ENCODE measurements at regions not wholly inside any gene's neighbourhood (a gene's known extent, or its start where the extent isn't known, plus 50 kb on each side); places are given as distances from the start of the nearest gene placed in this dataset.

DNA sequence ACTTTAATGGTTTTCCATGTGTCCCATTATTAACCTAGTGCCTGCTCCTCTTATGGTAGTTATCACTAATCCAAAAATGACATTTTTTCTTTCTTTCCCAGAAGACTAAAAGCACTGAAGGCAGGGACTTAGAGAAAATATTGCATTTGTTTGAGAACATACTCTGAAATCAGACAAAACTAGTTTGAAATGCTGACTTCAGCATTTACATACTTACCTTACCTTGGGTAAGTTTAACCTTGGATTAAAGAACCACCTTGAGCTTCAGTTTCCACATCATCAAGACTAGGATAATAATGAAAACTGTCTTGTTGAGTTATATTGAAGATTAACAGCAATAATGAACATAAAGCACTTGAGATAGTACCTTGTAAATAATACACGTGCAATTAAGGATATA is 413.0 kb downstream of the SOX2 start:
- no peak overlapping the region for H3K4me3 ChIP-seq
- intact Hi-C loops (cut with DNase I; ENCODE audit: low total_unique reads): no loop called here
- H3K36me3 ChIP-seq: no peaks in the 10 kb centered on the region
- no peaks in the 10 kb centered on the region for H3K27me3 ChIP-seq
- no peaks in the 10 kb centered on the region for H3K4me1 ChIP-seq
- TF ChIP-seq, protein P1, sequence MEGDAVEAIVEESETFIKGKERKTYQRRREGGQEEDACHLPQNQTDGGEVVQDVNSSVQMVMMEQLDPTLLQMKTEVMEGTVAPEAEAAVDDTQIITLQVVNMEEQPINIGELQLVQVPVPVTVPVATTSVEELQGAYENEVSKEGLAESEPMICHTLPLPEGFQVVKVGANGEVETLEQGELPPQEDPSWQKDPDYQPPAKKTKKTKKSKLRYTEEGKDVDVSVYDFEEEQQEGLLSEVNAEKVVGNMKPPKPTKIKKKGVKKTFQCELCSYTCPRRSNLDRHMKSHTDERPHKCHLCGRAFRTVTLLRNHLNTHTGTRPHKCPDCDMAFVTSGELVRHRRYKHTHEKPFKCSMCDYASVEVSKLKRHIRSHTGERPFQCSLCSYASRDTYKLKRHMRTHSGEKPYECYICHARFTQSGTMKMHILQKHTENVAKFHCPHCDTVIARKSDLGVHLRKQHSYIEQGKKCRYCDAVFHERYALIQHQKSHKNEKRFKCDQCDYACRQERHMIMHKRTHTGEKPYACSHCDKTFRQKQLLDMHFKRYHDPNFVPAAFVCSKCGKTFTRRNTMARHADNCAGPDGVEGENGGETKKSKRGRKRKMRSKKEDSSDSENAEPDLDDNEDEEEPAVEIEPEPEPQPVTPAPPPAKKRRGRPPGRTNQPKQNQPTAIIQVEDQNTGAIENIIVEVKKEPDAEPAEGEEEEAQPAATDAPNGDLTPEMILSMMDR (IDR thresholded peaks at IDR 0.05): no peak
- TF ChIP-seq POLR2A (IDR thresholded peaks at IDR 0.05): no peak
- DNase-seq: no peak
- H3K9me3 ChIP-seq: no peaks in the 10 kb centered on the region
- H3K27ac ChIP-seq: no peak overlapping the region

DNA sequence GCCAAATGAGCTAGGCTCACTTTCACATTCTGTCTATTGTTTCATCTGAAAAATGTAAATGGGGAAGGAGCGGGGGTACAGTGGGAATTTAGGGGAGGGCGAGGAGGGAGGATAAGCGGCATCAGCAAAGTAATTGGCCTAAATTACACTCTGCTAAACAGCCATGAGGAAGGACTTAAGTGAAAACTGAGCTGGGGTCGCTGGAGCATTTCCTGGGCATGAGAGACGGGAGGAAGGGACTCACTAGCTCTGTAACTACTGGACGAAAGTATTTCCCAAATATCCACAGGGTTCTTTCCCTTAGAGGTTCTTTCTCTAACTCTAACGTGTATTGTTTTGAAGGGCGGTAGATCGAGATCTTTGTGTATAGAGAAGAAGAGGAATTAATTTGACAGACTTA is 418.0 kb downstream of the SOX2 start:
- Histone ChIP-seq H3K27ac (no peak overlapping the region), H3K4me1 (no peaks in the 10 kb centered on the region), H3K4me3 (no peak overlapping the region), H3K9me3 (no peaks in the 10 kb centered on the region), H3K36me3 (no peaks in the 10 kb centered on the region), H3K27me3 (no peaks in the 10 kb centered on the region)
- TF ChIP-seq, protein P1 (IDR thresholded peaks at IDR 0.05): no peak
- TF ChIP-seq POLR2A (IDR thresholded peaks at IDR 0.05): no peak
- intact Hi-C loops (cut with DNase I; ENCODE audit: low total_unique reads): no loop called here
- DNase-seq: no peak

DNA sequence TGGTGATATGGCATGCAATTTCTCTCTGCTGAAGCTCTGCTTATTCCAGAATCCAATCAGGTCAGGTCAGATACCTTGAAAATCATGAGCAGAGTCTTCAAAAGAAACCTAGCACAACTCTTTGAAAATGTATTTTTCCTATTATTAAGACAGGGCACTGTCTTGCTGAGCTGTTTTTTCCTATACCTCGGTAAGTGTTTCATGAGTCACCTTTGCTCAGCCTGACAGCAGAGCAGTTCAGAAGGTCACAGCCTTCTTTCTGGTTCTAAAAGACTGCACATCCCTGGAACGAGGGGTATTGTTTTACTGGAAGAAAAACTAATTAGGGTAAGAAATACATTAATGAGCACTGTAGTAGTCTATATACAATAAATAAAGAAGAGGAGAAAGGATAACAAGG is 422.0 kb downstream of the SOX2 start:
- no peak overlapping the region for H3K27ac ChIP-seq
- no peaks in the 10 kb centered on the region for H3K4me1 ChIP-seq
- H3K36me3 ChIP-seq: no peaks in the 10 kb centered on the region
- TF ChIP-seq, protein P1 (IDR thresholded peaks at IDR 0.05): no peak
- TF ChIP-seq POLR2A (IDR thresholded peaks at IDR 0.05): no peak
- no peak overlapping the region for H3K4me3 ChIP-seq
- H3K9me3 ChIP-seq: no peaks in the 10 kb centered on the region
- intact Hi-C loops (cut with DNase I; ENCODE audit: low total_unique reads): no loop called here
- no peaks in the 10 kb centered on the region for H3K27me3 ChIP-seq
- no peak for DNase-seq

DNA sequence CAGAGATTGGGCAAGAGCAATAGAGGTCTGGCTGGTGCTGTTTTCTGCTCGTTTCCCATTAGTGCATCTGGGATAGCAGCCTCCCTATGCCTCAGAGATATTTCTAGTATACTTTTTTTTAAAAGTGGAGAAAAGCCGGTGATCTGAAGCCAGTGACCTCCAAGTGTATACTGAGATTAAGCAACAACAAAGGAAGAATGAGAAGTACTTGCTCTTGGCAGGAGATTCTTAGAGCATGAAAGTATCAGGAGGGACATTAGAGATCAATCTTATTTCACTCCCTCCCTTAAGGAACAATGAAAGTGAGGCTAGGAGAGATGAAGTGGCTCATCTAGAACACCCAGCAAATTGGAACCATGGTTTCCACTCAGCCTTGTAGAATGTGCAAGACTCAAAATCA is 423.3 kb downstream of the SOX2 start:
- Histone ChIP-seq H3K27ac (no peak overlapping the region), H3K9me3 (no peaks in the 10 kb centered on the region), H3K4me3 (no peak overlapping the region), H3K36me3 (no peaks in the 10 kb centered on the region), H3K27me3 (no peaks in the 10 kb centered on the region), H3K4me1 (no peaks in the 10 kb centered on the region)
- intact Hi-C loops (cut with DNase I; ENCODE audit: low total_unique reads): no loop called here
- no peak for DNase-seq
- TF ChIP-seq POLR2A (IDR thresholded peaks at IDR 0.05): no peak
- TF ChIP-seq, protein P1 (IDR thresholded peaks at IDR 0.05): no peak

DNA sequence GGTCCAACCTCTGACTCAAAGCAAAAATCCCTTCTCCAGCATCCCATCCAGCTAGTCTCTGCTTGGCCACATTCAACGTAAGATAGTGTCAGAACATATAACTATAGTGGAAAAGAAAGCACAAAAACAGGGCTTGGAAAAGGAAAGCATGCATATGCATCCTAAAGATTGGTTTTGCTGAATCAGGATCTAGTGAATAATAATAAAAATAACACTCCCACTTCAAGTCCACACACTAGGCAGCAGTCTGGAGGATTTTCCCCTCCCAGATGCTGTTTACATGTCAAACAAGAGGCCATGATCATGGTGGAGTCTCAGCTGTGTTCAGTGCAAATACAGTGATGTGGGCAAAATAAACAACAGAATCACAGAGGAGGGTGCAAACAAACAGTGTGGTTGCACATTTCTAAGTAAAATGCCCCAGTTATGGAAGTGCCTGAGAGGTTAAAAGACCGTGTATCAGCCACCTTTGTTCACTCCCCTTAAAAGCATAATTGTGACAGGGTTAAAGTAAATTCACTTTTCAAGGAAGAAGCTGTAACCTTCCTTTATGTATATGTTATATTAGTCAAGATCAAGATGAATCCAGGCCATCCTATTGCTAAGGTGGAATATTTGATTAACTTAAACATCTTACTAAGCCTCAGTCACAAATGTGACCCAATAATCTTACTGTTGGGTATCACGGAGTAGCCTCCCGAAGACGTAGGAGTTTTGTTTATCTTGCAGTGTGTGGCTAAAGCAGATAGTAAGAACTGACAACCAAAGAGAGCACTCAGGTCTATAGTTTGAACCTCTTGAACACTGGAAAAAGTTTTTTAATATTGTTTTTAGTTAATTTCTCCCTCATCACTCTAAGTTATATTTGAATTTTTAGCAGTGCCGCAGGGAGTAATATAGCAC is 424.5 kb downstream of the SOX2 start:
- no peak for TF ChIP-seq POLR2A (IDR thresholded peaks at IDR 0.05)
- TF ChIP-seq, protein P1 (IDR thresholded peaks at IDR 0.05): no peak
- Histone ChIP-seq H3K9me3 (no peaks in the 10 kb centered on the region), H3K27ac (no peak overlapping the region), H3K27me3 (no peaks in the 10 kb centered on the region), H3K4me3 (no peak overlapping the region), H3K36me3 (no peaks in the 10 kb centered on the region), H3K4me1 (no peaks in the 10 kb centered on the region)
- intact Hi-C loops (cut with DNase I; ENCODE audit: low total_unique reads): no loop called here
- no peak for DNase-seq

Measured in uterus (tissue), 3 donors.